OCI-LY7 (cell line): ENCODE measurements at regions not wholly inside any gene's neighbourhood (a gene's known extent, or its start where the extent isn't known, plus 50 kb on each side); places are given as distances from the start of the nearest gene placed in this dataset.

ENCODE experiments used
- CTCF ChIP-seq: fragments of 200-600 bp; sonication (generic); conservative IDR thresholded peaks from 2 replicates; pipeline ENCODE4 v1.5.1; 2014; ENCODE audit warnings: mild to moderate bottlenecking, antibody characterized with exemption, low read length, moderate library complexity, mixed read lengths
- EZH2phosphoT487 ChIP-seq: fragments of 200-600 bp; sonication (generic); IDR thresholded peaks from 2 replicates; pipeline ENCODE4 v1.6.1; 2018; ENCODE audit warnings: low read depth, borderline replicate concordance, mild to moderate bottlenecking, mixed run types, antibody characterized with exemption, low read length, moderate library complexity, mixed read lengths

GRCh38 chr7:106419455-106420182 is 134.8 kb upstream of the NAMPT start:
- no peak for TF ChIP-seq CTCF
- TF ChIP-seq EZH2phosphoT487 = no peak
